ENCODE measurements at regions not wholly inside any gene's neighbourhood (a gene's known extent, or its start where the extent isn't known, plus 50 kb on each side); places are given as distances from the start of the nearest gene placed in this dataset.

- ChIA-PET POLR2A (ENCODE audit: unreplicated experiment) (no interaction called here), CTCF (no interaction called here)
- Histone ChIP-seq H3K56ac (ENCODE audit: extremely low read depth, insufficient read depth, low read length) (no peak overlapping the region), H3K23ac (ENCODE audit: low read depth, low read length) (no peak overlapping the region), H3K18ac (ENCODE audit: low read depth, low read length) (no peak overlapping the region), H3K79me1 (ENCODE audit: low read depth in 1 of 2, low read length in 2 of 2) (no peaks in the 10 kb centered on the region), H3K36me3 (ENCODE audit: control insufficient read depth, insufficient read depth, low read length) (no peaks in the 10 kb centered on the region), H3K4ac (ENCODE audit: low read depth, low read length) (no peak overlapping the region), H2AK9ac (replicated peaks; ENCODE audit: low read depth, low read length, poor library complexity) (no peak overlapping the region), H3K4me2 (ENCODE audit: low read depth, low read length) (no peak overlapping the region), H2BK120ac (ENCODE audit: low read depth, low read length) (no peak overlapping the region), H3K9ac (ENCODE audit: low read depth, low read length) (no peak overlapping the region), H3K27me3 (ENCODE audit: control insufficient read depth, insufficient read depth, low read length) (0 out of 2 replicates have a peak, but pooled peaks cover 2% of the 10 kb centered on the region), H3K4me3 (ENCODE audit: insufficient read depth, low read depth, low read length) (no peak overlapping the region), H2BK20ac (ENCODE audit: low read depth, low read length) (no peak overlapping the region), H2AFZ (replicated peaks; ENCODE audit: low read length, poor library complexity) (no peak overlapping the region), H3K9me3 (ENCODE audit: control insufficient read depth, insufficient read depth, low read length) (no peaks in the 10 kb centered on the region), H3K14ac (replicated peaks; ENCODE audit: low read depth, low read length) (no peak overlapping the region), H4K5ac (ENCODE audit: low read depth, low read length) (no peak overlapping the region), H3K9me1 (ENCODE audit: insufficient read depth, low read length) (no peaks in the 10 kb centered on the region), H3K27ac (ENCODE audit: insufficient read depth, low read length) (no peak overlapping the region), H4K8ac (ENCODE audit: low read depth in 2 of 2, low read length in 2 of 2) (no peak overlapping the region), H2BK5ac (ENCODE audit: low read depth, low read length, poor library complexity, severe bottlenecking) (no peak overlapping the region), H4K91ac (ENCODE audit: insufficient read depth, low read depth, low read length) (no peak overlapping the region), H2AK5ac (ENCODE audit: low read depth, low read length) (no peak overlapping the region), H3K4me1 (ENCODE audit: control insufficient read depth, insufficient read depth, low read length) (no peaks in the 10 kb centered on the region), H4K20me1 (ENCODE audit: insufficient read depth, low read length) (no peaks in the 10 kb centered on the region), H2BK15ac (ENCODE audit: low read depth, low read length) (no peak overlapping the region)
- dilution Hi-C loops (cut with HindIII; ENCODE audit: low sequenced_read_pairs, unreplicated experiment) (no loop called here), intact Hi-C loops (cut with micrococcal nuclease) (no loop called here), in situ Hi-C loops (cut with MboI; ENCODE audit: low sequenced_read_pairs) (no loop called here)
- ATAC-seq (ENCODE audit: low read depth), result no peak
- TF ChIP-seq NFE2L2 (IDR thresholded peaks at IDR 0.05; ENCODE audit: low read depth, low read length), result no peak
- no peak for TF ChIP-seq ELK1 (IDR thresholded peaks at IDR 0.05; ENCODE audit: borderline replicate concordance, low read depth, low read length)
- TF ChIP-seq CHD1 (IDR thresholded peaks at IDR 0.05; ENCODE audit: low read depth, low read length), result no peak
- no peak for TF ChIP-seq MXI1 (IDR thresholded peaks at IDR 0.05; ENCODE audit: borderline replicate concordance, low read depth, low read length)
- TF ChIP-seq MAFK (IDR thresholded peaks at IDR 0.05; ENCODE audit: low read depth, low read length), result no peak
- no peak for TF ChIP-seq RFX5 (IDR thresholded peaks at IDR 0.05; ENCODE audit: low read depth, low read length)
- TF ChIP-seq FOS (IDR thresholded peaks at IDR 0.05; ENCODE audit: low read depth, low read length), result no peak
- no peak for TF ChIP-seq MAZ (IDR thresholded peaks at IDR 0.05; ENCODE audit: borderline replicate concordance, low read depth, low read length)
- TF ChIP-seq SMC3 (IDR thresholded peaks at IDR 0.05; ENCODE audit: low read depth, low read length), result no peak
- no peak for TF ChIP-seq BHLHE40 (IDR thresholded peaks at IDR 0.05; ENCODE audit: low read depth, low read length)
- no peak for TF ChIP-seq POLR2A (IDR thresholded peaks at IDR 0.05; ENCODE audit: low read depth, low read length)
- TF ChIP-seq RAD21 (IDR thresholded peaks at IDR 0.05; ENCODE audit: low read length), result no peak
- TF ChIP-seq, protein P1, sequence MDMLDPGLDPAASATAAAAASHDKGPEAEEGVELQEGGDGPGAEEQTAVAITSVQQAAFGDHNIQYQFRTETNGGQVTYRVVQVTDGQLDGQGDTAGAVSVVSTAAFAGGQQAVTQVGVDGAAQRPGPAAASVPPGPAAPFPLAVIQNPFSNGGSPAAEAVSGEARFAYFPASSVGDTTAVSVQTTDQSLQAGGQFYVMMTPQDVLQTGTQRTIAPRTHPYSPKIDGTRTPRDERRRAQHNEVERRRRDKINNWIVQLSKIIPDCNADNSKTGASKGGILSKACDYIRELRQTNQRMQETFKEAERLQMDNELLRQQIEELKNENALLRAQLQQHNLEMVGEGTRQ (IDR thresholded peaks at IDR 0.05; ENCODE audit: low read depth, low read length), result no peak
- TF ChIP-seq RCOR1 (IDR thresholded peaks at IDR 0.05; ENCODE audit: insufficient replicate concordance, low read length), result no peak
- BruUV-seq (replicated peaks), result no TSS peak
- DNase-seq, result no peak
- WGBS, 2 experiments (ENCODE audit: extremely low coverage in 2 of 2, insufficient read length in 1 of 2), result no CpG with 5 or more reads among the region's 3 CpGs
Observed at GRCh38 chr5:15073453-15073852, 201.9 kb upstream of the ANKH start.

All from IMR-90 (cell line).